ENCODE measurements at regions not wholly inside any gene's neighbourhood (a gene's known extent, or its start where the extent isn't known, plus 50 kb on each side); places are given as distances from the start of the nearest gene placed in this dataset.

GRCh38 chr1:232876506-232877364 lies 71.5 kb downstream of the MAP10 start:
- TF ChIP-seq CTCF (IDR thresholded peaks at IDR 0.05) = no peak
- H3K4me1 Mint-ChIP-seq (ENCODE audit: low read depth) = peaks cover 4% of the 10 kb centered on the region
- H3K27me3 Mint-ChIP-seq (ENCODE audit: low read depth) = peaks cover 6% of the 10 kb centered on the region
- DNase-seq (ENCODE audit: low spot score) = no peak
- no peak overlapping the region for H3K4me3 Mint-ChIP-seq (ENCODE audit: unreplicated experiment)
- H3K27ac Mint-ChIP-seq (ENCODE audit: unreplicated experiment) = no peak overlapping the region
- H3K36me3 Mint-ChIP-seq (ENCODE audit: low read depth) = no peaks in the 10 kb centered on the region
- no peaks in the 10 kb centered on the region for H3K9me3 Mint-ChIP-seq (ENCODE audit: low read depth)

- Mint-ChIP-seq H3K27me3 (ENCODE audit: low read depth) (peaks cover 6% of the 10 kb centered on the region), H3K27ac (ENCODE audit: unreplicated experiment) (no peak overlapping the region), H3K9me3 (ENCODE audit: low read depth) (no peaks in the 10 kb centered on the region), H3K4me1 (ENCODE audit: low read depth) (peaks cover 4% of the 10 kb centered on the region), H3K4me3 (ENCODE audit: unreplicated experiment) (no peak overlapping the region), H3K36me3 (ENCODE audit: low read depth) (no peaks in the 10 kb centered on the region)
- no peak for DNase-seq (ENCODE audit: low spot score)
- no peak for TF ChIP-seq CTCF (IDR thresholded peaks at IDR 0.05)
Measured at GRCh38 chr1:232877365-232878028, 72.3 kb downstream of the MAP10 start.

GRCh38 chr1:232878086-232878485 lies 72.3 kb upstream of the NTPCR start:
- Mint-ChIP-seq H3K4me3 (ENCODE audit: unreplicated experiment) (no peak overlapping the region), H3K27ac (ENCODE audit: unreplicated experiment) (no peak overlapping the region), H3K4me1 (ENCODE audit: low read depth) (peaks cover 4% of the 10 kb centered on the region), H3K27me3 (ENCODE audit: low read depth) (peaks cover 6% of the 10 kb centered on the region), H3K36me3 (ENCODE audit: low read depth) (no peaks in the 10 kb centered on the region), H3K9me3 (ENCODE audit: low read depth) (no peaks in the 10 kb centered on the region)
- TF ChIP-seq CTCF (IDR thresholded peaks at IDR 0.05) = no peak
- DNase-seq (ENCODE audit: low spot score) = no peak

- Mint-ChIP-seq H3K27ac (ENCODE audit: unreplicated experiment) (no peak overlapping the region), H3K4me1 (ENCODE audit: low read depth) (peaks cover 2% of the 10 kb centered on the region), H3K4me3 (ENCODE audit: unreplicated experiment) (no peak overlapping the region), H3K9me3 (ENCODE audit: low read depth) (no peaks in the 10 kb centered on the region), H3K36me3 (ENCODE audit: low read depth) (no peaks in the 10 kb centered on the region), H3K27me3 (ENCODE audit: low read depth) (peaks cover 5% of the 10 kb centered on the region)
- DNase-seq (ENCODE audit: low spot score) = no peak
- TF ChIP-seq CTCF (IDR thresholded peaks at IDR 0.05) = peak; percentile 79
Measured at GRCh38 chr1:232880354-232880753, 70.1 kb upstream of the NTPCR start.

- peaks cover 10% of the 10 kb centered on the region for H3K27me3 Mint-ChIP-seq (ENCODE audit: low read depth)
- H3K36me3 Mint-ChIP-seq (ENCODE audit: low read depth) = no peaks in the 10 kb centered on the region
- H3K9me3 Mint-ChIP-seq (ENCODE audit: low read depth) = no peaks in the 10 kb centered on the region
- H3K4me1 Mint-ChIP-seq (ENCODE audit: low read depth) = no peaks in the 10 kb centered on the region
- H3K4me3 Mint-ChIP-seq (ENCODE audit: unreplicated experiment) = no peak overlapping the region
- H3K27ac Mint-ChIP-seq (ENCODE audit: unreplicated experiment) = no peak overlapping the region
- TF ChIP-seq CTCF (IDR thresholded peaks at IDR 0.05) = no peak
- no peak for DNase-seq (ENCODE audit: low spot score)
Measured at GRCh38 chr1:232883992-232884661, 66.3 kb upstream of the NTPCR start.
